Smooth muscle cell (in vitro differentiated cells): ENCODE measurements at regions not wholly inside any gene's neighbourhood (a gene's known extent, or its start where the extent isn't known, plus 50 kb on each side); places are given as distances from the start of the nearest gene placed in this dataset.

ENCODE experiments used
- DNase-seq: peaks from one replicate; lab custom pipeline; 2025; ENCODE audit not compliant: unreplicated experiment; lab: John Stamatoyannopoulos, UW
- H2AFZ ChIP-seq: fragments of 200-600 bp; sonication (generic); 2 replicates; pipeline ENCODE4 v1.6.0; 2016; ENCODE audit warnings: antibody characterized with exemption, low read depth, mild to moderate bottlenecking
- H3F3A ChIP-seq: fragments of 200-600 bp; sonication (generic); 2 replicates; pipeline ENCODE4 v1.6.0; 2017; ENCODE audit warnings: antibody characterized with exemption, low read depth
- H3K27ac ChIP-seq: fragments of 200-600 bp; sonication (generic); 2 replicates; pipeline ENCODE4 v1.5.1; 2016; ENCODE audit warnings: low read depth, mild to moderate bottlenecking
- H3K27me3 ChIP-seq: fragments of 200-600 bp; sonication (generic); 2 replicates; pipeline ENCODE4 v1.6.1; 2016; ENCODE audit warnings: low read depth, mild to moderate bottlenecking
- H3K36me3 ChIP-seq: fragments of 200-600 bp; sonication (generic); 2 replicates; pipeline ENCODE4 v1.5.1; 2016; ENCODE audit warnings: low read depth
- H3K4me1 ChIP-seq: fragments of 200-600 bp; sonication (generic); 2 replicates; pipeline ENCODE4 v1.5.1; 2016; ENCODE audit warnings: low read depth
- H3K4me2 ChIP-seq: fragments of 200-600 bp; sonication (generic); 2 replicates; pipeline ENCODE4 v1.6.0; 2016; ENCODE audit warnings: mild to moderate bottlenecking
- H3K4me3 ChIP-seq: fragments of 200-600 bp; sonication (generic); 2 replicates; pipeline ENCODE4 v1.5.1; 2016; ENCODE audit warnings: mild to moderate bottlenecking
- H3K79me2 ChIP-seq: fragments of 200-600 bp; sonication (generic); 2 replicates; pipeline ENCODE4 v1.6.0; 2016; ENCODE audit warnings: low read depth, mild to moderate bottlenecking
- H3K9ac ChIP-seq: fragments of 200-600 bp; sonication (generic); 2 replicates; pipeline ENCODE4 v1.6.0; 2016; ENCODE audit warnings: low read depth
- H3K9me3 ChIP-seq: fragments of 200-600 bp; sonication (generic); replicated peaks from 2 replicates; pipeline ENCODE4 v1.5.1; 2016; ENCODE audit warnings: low read depth
- H4K20me1 ChIP-seq: fragments of 200-600 bp; sonication (generic); 2 replicates; pipeline ENCODE4 v1.6.0; 2016; ENCODE audit warnings: low read depth
- WGBS: methylation state at CpG from one replicate; pipeline ENCODE4 v1.1.7; 2016; ENCODE audit warnings: low lambda C conversion rate; 5-methylcytosine and 5-hydroxymethylcytosine counted together
- TF ChIP-seq, protein P1 (sequence below): fragments of 200-600 bp; sonication (generic); IDR thresholded peaks from 2 replicates; pipeline ENCODE4 v1.5.1; 2017; ENCODE audit warnings: borderline replicate concordance, mild to moderate bottlenecking, antibody characterized with exemption; ENCODE audit not compliant: insufficient read depth, poor library complexity, severe bottlenecking

DNA sequence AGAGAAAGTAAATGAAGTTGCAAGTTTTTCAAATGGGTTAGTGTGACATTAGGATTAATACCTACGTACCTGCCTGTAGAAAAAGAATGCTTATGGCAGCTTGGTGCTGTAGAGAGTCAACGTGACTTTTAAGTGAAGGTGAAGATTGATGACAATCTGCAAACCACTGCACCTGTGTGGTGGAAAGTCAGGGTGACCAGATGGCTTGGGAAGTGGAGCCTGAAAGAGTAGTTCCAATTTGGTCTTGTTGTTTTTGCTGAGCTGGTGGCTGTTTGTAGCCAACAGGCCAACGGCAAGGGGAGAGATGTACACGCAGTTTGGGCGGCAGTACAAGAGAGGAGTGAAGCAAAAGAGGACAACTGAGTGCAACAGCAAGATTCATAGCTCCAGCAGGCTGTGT is 78.1 kb upstream of the JAK1 start:
- Histone ChIP-seq H3K4me2 (no peak overlapping the region), H3K79me2 (no peaks in the 10 kb centered on the region), H3K9me3 (no peaks in the 10 kb centered on the region), H3K4me3 (no peak overlapping the region), H3K27ac (no peak overlapping the region), H3K36me3 (no peaks in the 10 kb centered on the region), H2AFZ (no peak overlapping the region), H4K20me1 (no peaks in the 10 kb centered on the region), H3F3A (no peaks in the 10 kb centered on the region), H3K27me3 (peaks cover 35% of the 10 kb centered on the region), H3K9ac (no peak overlapping the region), H3K4me1 (no peaks in the 10 kb centered on the region)
- TF ChIP-seq, protein P1, sequence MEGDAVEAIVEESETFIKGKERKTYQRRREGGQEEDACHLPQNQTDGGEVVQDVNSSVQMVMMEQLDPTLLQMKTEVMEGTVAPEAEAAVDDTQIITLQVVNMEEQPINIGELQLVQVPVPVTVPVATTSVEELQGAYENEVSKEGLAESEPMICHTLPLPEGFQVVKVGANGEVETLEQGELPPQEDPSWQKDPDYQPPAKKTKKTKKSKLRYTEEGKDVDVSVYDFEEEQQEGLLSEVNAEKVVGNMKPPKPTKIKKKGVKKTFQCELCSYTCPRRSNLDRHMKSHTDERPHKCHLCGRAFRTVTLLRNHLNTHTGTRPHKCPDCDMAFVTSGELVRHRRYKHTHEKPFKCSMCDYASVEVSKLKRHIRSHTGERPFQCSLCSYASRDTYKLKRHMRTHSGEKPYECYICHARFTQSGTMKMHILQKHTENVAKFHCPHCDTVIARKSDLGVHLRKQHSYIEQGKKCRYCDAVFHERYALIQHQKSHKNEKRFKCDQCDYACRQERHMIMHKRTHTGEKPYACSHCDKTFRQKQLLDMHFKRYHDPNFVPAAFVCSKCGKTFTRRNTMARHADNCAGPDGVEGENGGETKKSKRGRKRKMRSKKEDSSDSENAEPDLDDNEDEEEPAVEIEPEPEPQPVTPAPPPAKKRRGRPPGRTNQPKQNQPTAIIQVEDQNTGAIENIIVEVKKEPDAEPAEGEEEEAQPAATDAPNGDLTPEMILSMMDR: no peak
- no peak for DNase-seq
- WGBS: 92% methylated on average over 5 of the region's 5 CpGs

DNA sequence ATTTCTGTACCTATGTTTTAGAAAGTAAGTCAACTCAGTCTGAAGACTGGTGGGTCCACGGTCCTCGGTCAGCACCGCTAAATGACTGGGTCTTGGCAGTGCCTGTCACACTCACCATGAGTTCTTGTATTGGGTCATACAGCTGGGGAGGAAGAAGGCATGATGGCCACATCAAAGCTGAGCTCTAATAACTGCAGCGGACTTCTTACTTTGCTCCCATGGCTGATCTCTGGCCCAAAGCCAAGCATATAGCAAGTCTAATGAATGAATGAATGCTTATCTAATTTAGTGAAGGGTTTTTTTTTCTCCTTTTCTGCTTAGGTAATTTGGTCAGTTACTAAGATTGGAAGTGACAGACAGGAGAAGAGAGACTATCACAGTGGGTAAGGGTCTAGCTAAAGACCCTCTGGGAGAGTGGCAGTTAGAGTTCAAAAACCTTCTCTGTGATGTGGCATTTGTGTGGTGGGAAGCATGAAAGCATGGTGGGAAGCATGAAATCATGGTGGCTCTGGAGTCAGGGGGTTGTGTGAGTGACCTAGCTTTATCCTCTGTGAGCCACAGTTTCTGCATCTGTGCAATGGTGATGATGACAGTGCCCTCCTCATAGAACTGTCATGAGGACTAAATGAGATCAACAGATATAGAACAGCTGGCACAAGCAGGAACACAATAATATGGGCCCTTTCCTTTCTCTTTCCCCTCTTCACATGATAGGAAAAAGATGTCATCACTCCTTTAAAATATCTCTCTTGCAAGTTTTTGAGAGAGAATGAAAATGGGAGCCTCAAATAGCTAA is 78.9 kb upstream of the JAK1 start:
- no peaks in the 10 kb centered on the region for H3K36me3 ChIP-seq

DNA sequence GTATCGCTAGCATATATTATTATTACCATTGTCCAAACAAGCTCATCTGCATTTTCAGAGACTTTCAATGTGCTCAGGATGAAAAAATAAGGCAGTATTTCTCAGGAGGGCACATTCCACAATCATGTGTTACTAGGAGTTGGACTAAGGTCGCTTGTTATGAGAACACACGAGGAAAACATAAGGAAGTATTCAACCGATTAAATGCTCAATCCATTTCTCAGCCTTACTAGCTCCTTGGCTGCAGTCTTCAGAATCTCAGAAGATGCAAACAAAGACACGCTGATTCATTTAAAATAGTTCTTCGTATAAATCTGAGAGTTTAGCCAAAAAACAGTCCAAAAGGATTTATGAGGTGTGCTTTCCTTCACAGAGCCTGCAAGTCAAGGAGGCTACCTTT is 82.0 kb upstream of the JAK1 start:
- Histone ChIP-seq H4K20me1 (no peaks in the 10 kb centered on the region), H3F3A (no peaks in the 10 kb centered on the region), H3K4me1 (no peaks in the 10 kb centered on the region), H3K27me3 (peaks cover 40% of the 10 kb centered on the region), H2AFZ (no peak overlapping the region), H3K9ac (no peak overlapping the region), H3K27ac (no peak overlapping the region), H3K4me3 (no peak overlapping the region), H3K36me3 (no peaks in the 10 kb centered on the region), H3K9me3 (no peaks in the 10 kb centered on the region), H3K79me2 (no peaks in the 10 kb centered on the region), H3K4me2 (no peak overlapping the region)
- DNase-seq: no peak
- WGBS: 85% methylated on average over 6 of the region's 6 CpGs
- TF ChIP-seq, protein P1: no peak

More for the DNA sequence above, 78.9 kb upstream of the JAK1 start:
- Histone ChIP-seq H3K4me2 (no peak overlapping the region), H3K9me3 (no peaks in the 10 kb centered on the region), H4K20me1 (no peaks in the 10 kb centered on the region), H3K27ac (no peak overlapping the region), H2AFZ (no peak overlapping the region), H3K27me3 (peaks cover 41% of the 10 kb centered on the region), H3K79me2 (no peaks in the 10 kb centered on the region), H3K9ac (no peak overlapping the region), H3F3A (no peaks in the 10 kb centered on the region), H3K4me1 (no peaks in the 10 kb centered on the region), H3K4me3 (no peak overlapping the region)
- WGBS: 85% methylated on average over 4 of the region's 4 CpGs
- TF ChIP-seq, protein P1: no peak
- DNase-seq: no peak
